Heart right ventricle (tissue), 16 donors: ENCODE measurements at regions not wholly inside any gene's neighbourhood (a gene's known extent, or its start where the extent isn't known, plus 50 kb on each side); places are given as distances from the start of the nearest gene placed in this dataset.

Experiments
- ATAC-seq, 8 donors: fragments of 200-7000 bp; cut with Tn5 transposase; one replicate each; pipeline ENCODE4 v1.9.1; 2020; ENCODE audit warnings: mild to moderate bottlenecking in 8 of 8, moderate library complexity in 8 of 8, moderate number of reproducible peaks in 1 of 8
- DNase-seq, 2 donors: peaks; one replicate each; pipeline ENCODE4 v3.0.0-alpha.2; 2020
- H3K27ac ChIP-seq, 10 donors: fragments of 200-600 bp; sonication (generic) in 2 of 10; one replicate each; pipeline versions ENCODE4 v1.5.0 to v1.8.0; 2020 to 2022; ENCODE audit warnings: mild to moderate bottlenecking in 3 of 10
- H3K27me3 ChIP-seq, 7 donors: fragments of 200-600 bp; one replicate each; pipeline ENCODE4 v1.8.0; 2021 to 2022; ENCODE audit warnings: mild to moderate bottlenecking in 2 of 7
- H3K36me3 ChIP-seq, 9 donors: fragments of 200-600 bp; sonication (generic) in 1 of 9; one replicate each; pipeline versions ENCODE4 v1.5.0 to v1.8.0; 2020 to 2022; ENCODE audit warnings: mild to moderate bottlenecking in 2 of 9
- H3K4me1 ChIP-seq, 9 donors: fragments of 200-600 bp; sonication (generic) in 1 of 9; one replicate each; pipeline versions ENCODE4 v1.5.0 to v1.8.0; 2020 to 2022; ENCODE audit warnings: mild to moderate bottlenecking in 4 of 9
- H3K4me3 ChIP-seq, 10 donors: fragments of 200-600 bp; sonication (generic) in 2 of 10; one replicate each; pipeline versions ENCODE4 v1.5.0 to v1.8.0; 2020 to 2022; ENCODE audit warnings: mild to moderate bottlenecking in 7 of 10, moderate library complexity in 2 of 10
- H3K9me3 ChIP-seq, 11 donors: fragments of 200-600 bp in 10 of 11; sonication (generic) in 2 of 11; one replicate each; pipeline versions ENCODE4 v1.5.0 to v1.8.0; 2013 to 2022; ENCODE audit warnings: mild to moderate bottlenecking in 2 of 11, control low read depth in 1 of 11, moderate library complexity in 1 of 11
- CTCF ChIP-seq, 9 donors: fragments of 200-600 bp; sonication (generic) in 2 of 9; IDR thresholded peaks; one replicate each; pipeline versions ENCODE4 v1.5.0 to v1.8.0; 2021 to 2022; ENCODE audit warnings: antibody characterized with exemption in 9 of 9, mild to moderate bottlenecking in 5 of 9, moderate library complexity in 1 of 9
- WGBS, 2 donors: extraction: QIAGEN DNeasy Blood & Tissue Kit; methylation state at CpG; one replicate each; pipeline ENCODE4 v1.1.7; 2013; ENCODE audit warnings: inconsistent platforms in 1 of 2; 5-methylcytosine and 5-hydroxymethylcytosine counted together
- intact Hi-C, 10 donors: fragments of 100-400 bp; cut with DNase I; formaldehyde crosslinking; loops; one replicate each; pipeline versions ENCODE4 v1.11.1 to v1.14.2; 2022
- donor health status: Arrhythmogenic right ventricular cardiomyopathy.
- donor health status: ischemic (EF 13 %, LVEDD 7.1; RV severe dilation, severe dysfunction).
- donor health status: healthy with polysubstance abuse.
- donor health status: DM: no; HTN: yes; CAD: no.
- donor health status: DM: no; HTN: no; CAD: no.
- donor health status: ischemic (EF 25% LVEDD 6.9; RV normal size, moderate dysfunction).
- donor health status: ischemic (EF 25% LVEDD 5.7; RV mildly dilated, moderate dysfunction).
- donor health status: healthy.
- donor health status: DM: yes; HTN: yes; CAD: no.
- donor health status: Ischemic cardiomyopathy.
- donor health status: ischemic (EF 35%, LVEDD 5.7; RV mildly dilated, moderate dysfunction).
- donor health status: nonischemic (EF 11% LVEDD 7.7; RV severe dilation, severe dysfunction).
- donor health status: DM: yes; HTN: yes; CAD: no.
- donor health status: PGD.
- donor health status: ischemic (EF 29% LVEDD 5.4; RV normal size, mild dysfunction).
- donor health status: nonischemic (EF 23%, LVEDD 6.1; RV moderate dilation, normal function).

- no peak for TF ChIP-seq CTCF (IDR thresholded peaks at IDR 0.05)
- WGBS, 2 donors: 95 to 96% methylated on average over 4 of the region's 4 CpGs
- ATAC-seq (no peak), DNase-seq (no peak)
- Histone ChIP-seq H3K27me3 (no peaks in the 10 kb centered on the region), H3K36me3 (peaks cover 0 to 79% (median 10%) of the 10 kb centered on the region in 9 donors), H3K4me3 (no peak overlapping the region), H3K27ac (no peak overlapping the region), H3K9me3 (no peaks in the 10 kb centered on the region), H3K4me1 (peaks cover 0 to 14% (median 5%) of the 10 kb centered on the region in 9 donors)
- intact Hi-C loops: loop anchor here in 2 of 10 donors (10.0 kb wide), 2 partner anchors 104 to 566 kb away; no protein-coding TSS in a partner anchor
Observed at GRCh38 chr14:95428557-95428956, 87.9 kb downstream of the SYNE3 start.

DNA sequence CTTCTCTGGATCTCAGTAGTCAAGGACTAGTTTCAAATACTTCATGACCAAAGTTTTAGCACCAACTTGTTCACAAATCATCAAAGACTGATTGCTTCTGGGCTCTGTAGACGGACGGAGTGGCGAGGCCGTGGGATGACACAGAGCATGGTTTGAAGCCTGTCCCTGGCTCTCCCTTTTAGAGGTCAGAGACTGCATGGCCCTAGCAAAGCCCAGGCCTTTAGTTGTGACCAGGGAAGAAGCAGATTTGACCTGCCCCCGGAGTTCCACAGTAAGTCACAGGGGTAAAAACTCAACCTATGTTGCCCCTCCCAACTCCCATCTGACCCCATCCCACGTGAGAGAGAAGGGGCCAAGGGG is 90.4 kb downstream of the SYNE3 start:
- Histone ChIP-seq H3K4me1 (peaks cover 0 to 4% (median 0%) of the 10 kb centered on the region in 9 donors), H3K27ac (no peak overlapping the region), H3K36me3 (peaks cover 0 to 75% (median 2%) of the 10 kb centered on the region in 9 donors), H3K27me3 (no peaks in the 10 kb centered on the region), H3K9me3 (no peaks in the 10 kb centered on the region), H3K4me3 (no peak overlapping the region)
- intact Hi-C loops: loop anchor here in 2 of 10 donors (10.0 kb wide), 2 partner anchors 101 to 569 kb away; no protein-coding TSS in a partner anchor
- ATAC-seq (no peak), DNase-seq (no peak)
- no peak for TF ChIP-seq CTCF (IDR thresholded peaks at IDR 0.05)
- 92 to 96% methylated on average over 6 of the region's 6 CpGs for WGBS, 2 donors

DNA sequence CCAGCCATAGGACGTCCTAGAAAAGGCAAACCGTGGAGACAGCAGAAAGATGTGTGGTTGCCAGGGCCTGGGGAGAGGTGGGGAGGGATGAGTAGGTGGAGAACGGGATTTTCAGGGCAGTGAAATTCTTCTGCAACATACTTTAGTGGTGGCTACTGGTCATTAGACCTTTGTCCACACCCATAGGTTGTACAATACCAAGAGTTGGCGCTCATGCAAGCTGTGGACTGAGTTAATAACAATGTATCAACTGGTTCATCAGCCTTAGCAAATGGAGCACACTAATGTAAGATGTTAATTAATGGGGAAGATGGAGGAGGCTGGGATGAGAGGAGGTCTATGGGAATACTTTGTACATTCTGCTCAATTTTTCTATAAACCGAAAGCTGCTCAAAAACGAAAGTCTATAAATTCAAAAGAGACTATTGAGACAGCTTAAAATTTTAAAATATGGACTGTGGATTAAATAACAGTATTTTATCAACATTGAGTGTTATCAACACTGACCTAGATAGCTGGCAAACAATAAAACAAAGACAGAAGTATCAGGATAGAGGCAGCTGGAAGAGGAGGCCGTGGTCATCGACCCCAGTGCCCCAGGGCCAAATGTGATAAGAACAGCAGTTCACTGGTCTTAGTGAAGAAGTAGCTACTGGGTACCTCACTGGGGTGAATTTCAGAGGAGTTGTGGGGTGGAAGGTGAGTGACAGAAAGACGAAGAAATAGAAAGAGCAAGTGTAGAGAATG is 90.9 kb downstream of the SYNE3 start:
- Histone ChIP-seq H3K27me3 (no peaks in the 10 kb centered on the region), H3K27ac (no peak overlapping the region), H3K36me3 (peaks cover 0 to 75% (median 7%) of the 10 kb centered on the region in 9 donors), H3K4me3 (no peak overlapping the region), H3K9me3 (peaks cover 0 to 3% (median 0%) of the 10 kb centered on the region in 11 donors), H3K4me1 (peaks cover 0 to 4% (median 0%) of the 10 kb centered on the region in 9 donors)
- DNase-seq (no peak), ATAC-seq (no peak)
- WGBS, 2 donors: 92 to 93% methylated on average over 9 of the region's 9 CpGs
- no peak for TF ChIP-seq CTCF (IDR thresholded peaks at IDR 0.05)
- intact Hi-C loops: loop anchor here in 2 of 10 donors (10.0 kb wide), 2 partner anchors 101 to 569 kb away; no protein-coding TSS in a partner anchor

GRCh38 chr14:95424529-95424928 is 91.9 kb downstream of the SYNE3 start:
- H3K27ac ChIP-seq: no peak overlapping the region
- 75% methylated on average over 5 of the region's 5 CpGs for WGBS, 2 donors
- H3K4me3 ChIP-seq: no peak overlapping the region
- no peak for DNase-seq
- no peaks in the 10 kb centered on the region for H3K27me3 ChIP-seq
- H3K9me3 ChIP-seq: peaks cover 0 to 3% (median 0%) of the 10 kb centered on the region in 11 donors
- intact Hi-C loops: loop anchor here in 2 of 10 donors (10.0 kb wide), 2 partner anchors 100 to 570 kb away; no protein-coding TSS in a partner anchor
- peaks cover 0 to 4% (median 0%) of the 10 kb centered on the region in 9 donors for H3K4me1 ChIP-seq
- peaks cover 0 to 73% (median 7%) of the 10 kb centered on the region in 9 donors for H3K36me3 ChIP-seq
- TF ChIP-seq CTCF (IDR thresholded peaks at IDR 0.05): no peak
- peak in 4 of 8 donors; percentile 20 to 53 (median 42) for ATAC-seq
